Lung (tissue), 11 donors: ENCODE measurements at regions not wholly inside any gene's neighbourhood (a gene's known extent, or its start where the extent isn't known, plus 50 kb on each side); places are given as distances from the start of the nearest gene placed in this dataset.

Experiments used
- ATAC-seq: fragments of 200-7000 bp; cut with Tn5 transposase; one replicate; pipeline ENCODE4 v1.9.1; 2020; ENCODE audit warnings: moderate number of reproducible peaks; ENCODE audit not compliant: insufficient read depth, low FRiP score
- DNase-seq, 3 donors: peaks; one replicate each; pipeline ENCODE4 v3.0.0-alpha.2; 2013 to 2017
- H3K27ac ChIP-seq, 2 donors: one replicate each; pipeline ENCODE4 v1.5.1; 2013; ENCODE audit warnings: mild to moderate bottlenecking in 2 of 2, moderate library complexity in 2 of 2, control low read depth in 1 of 2, inconsistent platforms in 1 of 2, low read depth in 1 of 2, low read length in 1 of 2
- H3K27me3 ChIP-seq, 3 donors: one replicate each; pipeline ENCODE4 v1.5.1; 2013; ENCODE audit warnings: low read length in 2 of 3; ENCODE audit not compliant: control insufficient read depth in 3 of 3, insufficient read depth in 3 of 3
- H3K36me3 ChIP-seq, 4 donors: one replicate each; pipeline ENCODE4 v1.5.1; 2013; ENCODE audit warnings: low read length in 4 of 4, mild to moderate bottlenecking in 1 of 4, moderate library complexity in 1 of 4; ENCODE audit not compliant: control insufficient read depth in 4 of 4, insufficient read depth in 4 of 4
- H3K4me1 ChIP-seq, 5 donors: one replicate each; pipeline ENCODE4 v1.5.1; 2013; ENCODE audit warnings: low read length in 5 of 5, mild to moderate bottlenecking in 2 of 5, moderate library complexity in 1 of 5; ENCODE audit not compliant: control insufficient read depth in 5 of 5, insufficient read depth in 5 of 5
- H3K4me3 ChIP-seq: one replicate; pipeline ENCODE4 v1.5.1; 2013; ENCODE audit warnings: mild to moderate bottlenecking, control low read depth, moderate library complexity
- H3K9ac ChIP-seq, 2 donors: one replicate each; pipeline ENCODE4 v1.5.1; 2013; ENCODE audit warnings: low read length in 2 of 2, control low read depth in 1 of 2; ENCODE audit not compliant: insufficient read depth in 1 of 2
- H3K9me3 ChIP-seq, 4 donors: one replicate each; pipeline ENCODE4 v1.5.1; 2013; ENCODE audit warnings: low read length in 3 of 4, mild to moderate bottlenecking in 1 of 4, moderate library complexity in 1 of 4; ENCODE audit not compliant: control insufficient read depth in 4 of 4, insufficient read depth in 3 of 4
- WGBS, 2 donors: extraction: QIAGEN DNeasy Blood & Tissue Kit; methylation state at CpG; one replicate each; pipeline ENCODE4 v1.1.7; 2013; 5-methylcytosine and 5-hydroxymethylcytosine counted together
- TF ChIP-seq, protein P1 (sequence below): IDR thresholded peaks from 2 replicates; pipeline ENCODE4 v1.5.1; 2012; ENCODE audit warnings: mild to moderate bottlenecking; ENCODE audit errors: control extremely low read depth, extremely low read depth
- donor health status: control.
- donor health status: control.
- donor health status: Bipolar disorder and iron deficiency.
- donor health status: healthy.
- donor health status: DM: yes; HTN: yes; CAD: no.

DNA sequence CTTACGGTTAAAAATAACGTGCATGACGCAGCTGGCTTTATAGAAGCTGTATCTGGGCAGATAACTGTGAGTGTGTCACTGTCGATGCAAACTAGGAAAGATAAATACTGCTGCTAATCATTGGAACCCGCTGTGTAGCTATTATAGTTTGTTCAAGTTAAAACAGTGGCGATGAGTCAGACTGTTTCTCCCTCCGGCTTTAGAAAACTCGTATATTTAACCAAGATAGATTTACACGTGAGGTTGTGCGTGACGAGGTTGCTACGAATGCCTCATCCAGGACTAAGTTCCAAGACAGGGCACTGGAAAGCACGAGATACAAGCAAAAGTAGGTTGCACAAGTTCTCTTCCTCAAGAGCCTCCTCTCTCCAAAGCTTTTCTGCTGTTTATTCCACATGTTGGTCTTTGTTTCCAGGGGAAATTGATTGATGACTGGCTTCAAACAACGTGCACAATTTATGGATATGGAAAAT lies 270.7 kb downstream of the FBXW7 start:
- TF ChIP-seq, protein P1, sequence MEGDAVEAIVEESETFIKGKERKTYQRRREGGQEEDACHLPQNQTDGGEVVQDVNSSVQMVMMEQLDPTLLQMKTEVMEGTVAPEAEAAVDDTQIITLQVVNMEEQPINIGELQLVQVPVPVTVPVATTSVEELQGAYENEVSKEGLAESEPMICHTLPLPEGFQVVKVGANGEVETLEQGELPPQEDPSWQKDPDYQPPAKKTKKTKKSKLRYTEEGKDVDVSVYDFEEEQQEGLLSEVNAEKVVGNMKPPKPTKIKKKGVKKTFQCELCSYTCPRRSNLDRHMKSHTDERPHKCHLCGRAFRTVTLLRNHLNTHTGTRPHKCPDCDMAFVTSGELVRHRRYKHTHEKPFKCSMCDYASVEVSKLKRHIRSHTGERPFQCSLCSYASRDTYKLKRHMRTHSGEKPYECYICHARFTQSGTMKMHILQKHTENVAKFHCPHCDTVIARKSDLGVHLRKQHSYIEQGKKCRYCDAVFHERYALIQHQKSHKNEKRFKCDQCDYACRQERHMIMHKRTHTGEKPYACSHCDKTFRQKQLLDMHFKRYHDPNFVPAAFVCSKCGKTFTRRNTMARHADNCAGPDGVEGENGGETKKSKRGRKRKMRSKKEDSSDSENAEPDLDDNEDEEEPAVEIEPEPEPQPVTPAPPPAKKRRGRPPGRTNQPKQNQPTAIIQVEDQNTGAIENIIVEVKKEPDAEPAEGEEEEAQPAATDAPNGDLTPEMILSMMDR = no peak
- H3K36me3 ChIP-seq = no peaks in the 10 kb centered on the region
- ATAC-seq (no peak), DNase-seq (no peak)
- 61 to 74% methylated on average over 14 of the region's 14 CpGs for WGBS, 2 donors
- no peak overlapping the region for H3K27ac ChIP-seq
- H3K27me3 ChIP-seq = no peaks in the 10 kb centered on the region
- peaks cover 0 to 3% (median under 1%) of the 10 kb centered on the region in 4 donors for H3K9me3 ChIP-seq
- H3K9ac ChIP-seq = no peak overlapping the region
- no peak overlapping the region for H3K4me3 ChIP-seq
- H3K4me1 ChIP-seq = peaks cover 0 to 5% (median 0%) of the 10 kb centered on the region in 5 donors

DNA sequence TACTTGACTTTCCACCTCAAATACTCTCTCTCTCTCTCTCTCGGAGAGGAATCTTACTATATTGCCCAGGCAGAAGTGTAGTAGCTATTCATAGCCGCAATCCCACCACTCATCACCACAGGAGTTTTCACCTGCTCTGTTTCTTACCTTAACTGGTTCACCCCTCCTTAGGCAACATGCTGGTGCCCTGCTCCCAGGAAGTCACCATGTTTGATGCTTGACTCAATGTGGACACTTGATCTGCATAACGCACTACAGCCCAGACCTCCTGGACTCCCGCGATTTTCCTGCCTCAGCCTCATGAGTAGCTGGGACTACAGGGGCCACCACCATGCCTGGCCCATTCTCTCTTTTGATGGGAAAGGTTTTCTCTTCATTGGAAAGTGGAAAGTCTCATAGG lies 271.8 kb downstream of the FBXW7 start:
- no peak overlapping the region for H3K4me3 ChIP-seq
- TF ChIP-seq, protein P1 = no peak
- peaks cover 0 to 3% (median under 1%) of the 10 kb centered on the region in 4 donors for H3K9me3 ChIP-seq
- H3K4me1 ChIP-seq = peaks cover 0 to 5% (median 0%) of the 10 kb centered on the region in 5 donors
- 89 to 93% methylated on average over 5 of the region's 5 CpGs for WGBS, 2 donors
- no peak overlapping the region for H3K27ac ChIP-seq
- no peaks in the 10 kb centered on the region for H3K36me3 ChIP-seq
- no peak overlapping the region for H3K9ac ChIP-seq
- H3K27me3 ChIP-seq = no peaks in the 10 kb centered on the region
- DNase-seq (no peak), ATAC-seq (no peak)

DNA sequence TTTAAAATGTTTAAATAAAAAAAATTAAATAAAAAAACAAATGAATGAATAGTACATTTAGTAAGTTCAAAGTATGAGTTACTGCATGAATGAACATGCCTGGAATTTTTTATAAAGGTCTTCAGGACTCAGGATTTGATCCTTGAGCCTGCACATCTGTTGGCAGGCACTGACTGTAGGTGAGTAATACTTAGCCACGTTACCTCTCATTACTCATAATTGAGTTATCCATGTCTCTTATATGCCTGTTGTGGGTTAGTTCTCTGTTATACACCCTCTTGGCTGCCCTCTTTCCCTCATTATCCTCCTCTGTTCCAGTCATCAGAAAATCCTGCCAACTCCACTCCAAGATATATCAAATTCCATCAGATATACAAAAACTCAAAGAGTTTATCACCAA lies 276.0 kb downstream of the FBXW7 start:
- Histone ChIP-seq H3K36me3 (no peaks in the 10 kb centered on the region), H3K9me3 (peaks cover 0 to 3% (median 0%) of the 10 kb centered on the region in 4 donors), H3K27me3 (no peaks in the 10 kb centered on the region), H3K9ac (no peak overlapping the region), H3K27ac (no peak overlapping the region), H3K4me1 (peaks cover 0 to 6% (median 0%) of the 10 kb centered on the region in 5 donors), H3K4me3 (no peak overlapping the region)
- ATAC-seq (no peak), DNase-seq (no peak)
- 88 to 90% methylated on average over 1 of the region's 1 CpG for WGBS, 2 donors
- TF ChIP-seq, protein P1 = no peak
